ENCODE measurements at regions not wholly inside any gene's neighbourhood (a gene's known extent, or its start where the extent isn't known, plus 50 kb on each side); places are given as distances from the start of the nearest gene placed in this dataset.
"Not testable (repeated sequence)": the region's sequence is repeated elsewhere in the genome, so short reads cannot be mapped to it uniquely, and the experiment has no call there.

DNA sequence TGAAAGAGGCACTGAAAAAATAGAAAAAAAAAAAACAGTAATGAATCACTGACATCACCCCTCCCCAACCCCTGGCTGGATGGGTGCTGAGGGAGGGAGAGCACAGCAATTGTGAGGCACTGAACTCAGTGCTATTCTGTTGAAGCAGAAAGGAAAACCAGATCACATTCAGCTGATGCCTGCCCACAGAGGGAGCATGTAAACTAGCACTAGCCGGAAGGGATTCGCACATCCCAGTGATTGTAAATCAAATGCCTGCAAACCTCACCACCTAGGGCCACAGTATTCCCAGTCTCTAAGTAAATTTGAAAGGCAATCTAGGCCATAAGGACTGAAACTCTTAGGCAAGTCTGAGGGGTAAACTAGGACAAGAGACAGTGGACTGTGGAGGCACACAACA, 772.0 kb upstream of the CCDC179 start:
- ATAC-seq (no peak), DNase-seq (no peak)
- H3K9me3 Mint-ChIP-seq: peaks cover 4% of the 10 kb centered on the region
- no peak overlapping the region for H3K4me3 Mint-ChIP-seq
- no peaks in the 10 kb centered on the region for H3K27me3 Mint-ChIP-seq
- H3K4me1 Mint-ChIP-seq: no peaks in the 10 kb centered on the region
- H3K36me3 Mint-ChIP-seq (ENCODE audit: low read depth): no peaks in the 10 kb centered on the region
- no peak overlapping the region for H3K27ac Mint-ChIP-seq

DNA sequence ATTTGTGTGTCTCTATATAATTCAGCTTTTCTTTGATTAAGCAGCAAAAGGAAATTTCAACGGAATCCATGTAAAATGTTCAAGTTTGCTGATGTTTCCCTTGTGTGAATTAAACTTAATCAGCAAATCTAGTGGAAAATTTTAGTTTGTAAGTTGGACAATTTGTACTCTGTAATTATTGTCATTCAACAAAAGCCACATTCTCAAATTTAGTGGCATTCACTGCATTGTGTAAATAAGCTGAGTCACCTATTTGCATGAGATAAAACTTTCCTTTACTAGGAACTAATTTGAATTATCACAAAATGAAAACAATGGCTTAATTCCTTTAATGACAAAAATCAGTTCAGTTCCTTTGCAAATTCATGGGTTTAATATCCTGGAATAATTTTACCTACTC, 784.2 kb upstream of the CCDC179 start:
- no peak for ATAC-seq
- no peaks in the 10 kb centered on the region for H3K27me3 Mint-ChIP-seq
- H3K27ac Mint-ChIP-seq: no peak overlapping the region
- no peaks in the 10 kb centered on the region for H3K4me1 Mint-ChIP-seq
- peaks cover 25% of the 10 kb centered on the region for H3K9me3 Mint-ChIP-seq
- H3K36me3 Mint-ChIP-seq (ENCODE audit: low read depth): no peaks in the 10 kb centered on the region
- DNase-seq: no peak
- no peak overlapping the region for H3K4me3 Mint-ChIP-seq

DNA sequence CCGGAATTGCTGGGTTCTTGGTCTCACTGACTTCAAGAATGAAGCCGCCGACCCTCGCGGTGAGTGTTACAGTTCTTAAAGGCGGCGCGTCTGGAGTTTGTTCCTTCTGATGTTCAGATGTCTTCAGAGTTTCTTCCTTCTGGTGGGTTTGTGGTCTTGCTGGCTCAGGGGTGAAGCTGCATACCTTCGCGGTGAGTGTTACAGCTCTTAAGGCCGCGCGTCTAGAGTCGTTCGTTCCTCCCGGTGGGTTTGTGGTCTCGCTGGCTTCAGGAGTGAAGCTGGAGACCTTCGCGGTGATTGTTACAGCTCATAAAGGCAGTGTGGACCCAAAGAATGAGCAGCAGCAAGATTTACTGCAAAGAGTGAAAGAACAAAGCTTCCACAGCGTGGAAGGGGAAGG, 792.1 kb upstream of the CCDC179 start:
- ATAC-seq; H3K4me3 Mint-ChIP-seq; H3K27me3 Mint-ChIP-seq; H3K4me1 Mint-ChIP-seq; DNase-seq; H3K36me3 Mint-ChIP-seq (ENCODE audit: low read depth); H3K27ac Mint-ChIP-seq: not testable (repeated sequence)
- peaks cover 15% of the 10 kb centered on the region for H3K9me3 Mint-ChIP-seq

DNA sequence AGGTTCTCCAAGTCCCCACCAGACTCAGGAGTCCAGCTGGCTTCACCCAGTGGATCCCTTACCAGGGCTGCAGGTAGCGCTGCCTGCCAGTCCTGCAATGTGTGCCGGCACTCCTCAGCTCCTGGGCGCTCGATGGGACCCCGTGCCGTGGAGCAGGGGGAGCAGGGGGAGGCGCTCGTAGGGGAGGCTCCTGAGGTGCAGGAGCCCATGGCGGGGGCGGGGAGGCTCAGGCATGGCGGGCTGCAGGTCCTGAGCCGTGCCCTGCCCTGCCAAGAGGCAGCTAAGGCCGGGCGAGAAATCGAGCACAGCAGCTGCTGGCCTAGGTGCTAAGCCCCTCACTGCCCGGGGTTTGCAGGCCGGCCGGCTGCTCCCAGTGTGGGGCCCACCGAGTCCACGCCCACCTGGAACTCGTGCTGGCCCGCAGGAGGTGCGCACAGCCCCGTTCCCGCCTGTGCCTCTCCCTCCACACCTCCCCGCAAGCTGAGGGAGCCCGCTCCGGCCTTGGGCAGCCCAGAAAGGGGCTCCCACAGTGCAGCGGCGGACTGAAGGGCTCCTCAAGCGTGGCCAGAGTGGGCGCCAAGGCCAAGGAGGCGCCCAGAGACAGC, 792.9 kb upstream of the CCDC179 start:
- H3K9me3 Mint-ChIP-seq: peaks cover 7% of the 10 kb centered on the region
- no peak for DNase-seq
- no peaks in the 10 kb centered on the region for H3K4me1 Mint-ChIP-seq
- no peaks in the 10 kb centered on the region for H3K36me3 Mint-ChIP-seq (ENCODE audit: low read depth)
- no peak overlapping the region for H3K4me3 Mint-ChIP-seq
- no peaks in the 10 kb centered on the region for H3K27me3 Mint-ChIP-seq
- no peak overlapping the region for H3K27ac Mint-ChIP-seq
- no peak for ATAC-seq

DNA sequence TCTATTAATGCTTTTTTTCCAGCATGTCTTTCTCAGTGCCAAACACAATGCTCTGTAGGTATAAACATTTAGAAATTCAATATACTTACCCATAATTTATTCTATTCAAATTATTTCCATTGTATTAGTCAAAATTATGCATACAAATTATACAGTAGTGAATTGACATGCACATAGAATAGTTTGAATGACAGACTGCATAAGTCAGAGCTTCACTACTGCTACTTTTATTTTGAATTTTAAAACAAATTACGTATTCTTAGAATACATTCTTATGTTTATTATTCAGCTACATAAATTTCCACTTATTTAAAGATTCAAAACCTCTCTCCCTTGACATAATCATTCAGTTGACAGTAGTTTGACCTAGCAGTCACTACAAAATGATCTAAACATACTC, 808.0 kb upstream of the CCDC179 start:
- no peaks in the 10 kb centered on the region for H3K36me3 Mint-ChIP-seq (ENCODE audit: low read depth)
- H3K4me3 Mint-ChIP-seq: no peak overlapping the region
- H3K9me3 Mint-ChIP-seq: peaks cover 16% of the 10 kb centered on the region
- no peak overlapping the region for H3K27ac Mint-ChIP-seq
- ATAC-seq: no peak
- H3K27me3 Mint-ChIP-seq: no peaks in the 10 kb centered on the region
- DNase-seq: no peak
- no peaks in the 10 kb centered on the region for H3K4me1 Mint-ChIP-seq

DNA sequence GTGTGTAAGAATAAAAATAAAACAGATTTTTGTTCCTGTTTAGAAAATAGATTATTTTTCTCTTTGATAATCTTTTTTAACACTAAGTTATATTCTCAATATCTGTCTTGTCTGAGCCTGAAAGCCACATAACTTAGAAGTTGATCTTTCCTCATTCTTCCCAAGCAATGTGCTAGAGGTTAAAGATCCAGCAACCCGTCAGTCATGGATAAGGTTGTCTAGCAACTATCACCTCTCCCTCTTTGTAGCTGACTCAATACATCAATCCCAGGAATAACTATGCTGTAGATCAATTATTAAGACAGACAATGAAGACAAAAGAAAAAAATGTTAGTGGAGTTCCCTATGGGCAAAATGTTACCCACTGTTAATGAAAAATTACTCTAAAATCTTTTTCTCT, 813.1 kb upstream of the CCDC179 start:
- Mint-ChIP-seq H3K27me3 (no peaks in the 10 kb centered on the region), H3K36me3 (ENCODE audit: low read depth) (no peaks in the 10 kb centered on the region), H3K4me3 (no peak overlapping the region), H3K9me3 (peaks cover 5% of the 10 kb centered on the region), H3K27ac (no peak overlapping the region), H3K4me1 (no peaks in the 10 kb centered on the region)
- no peak for ATAC-seq
- DNase-seq: no peak

DNA sequence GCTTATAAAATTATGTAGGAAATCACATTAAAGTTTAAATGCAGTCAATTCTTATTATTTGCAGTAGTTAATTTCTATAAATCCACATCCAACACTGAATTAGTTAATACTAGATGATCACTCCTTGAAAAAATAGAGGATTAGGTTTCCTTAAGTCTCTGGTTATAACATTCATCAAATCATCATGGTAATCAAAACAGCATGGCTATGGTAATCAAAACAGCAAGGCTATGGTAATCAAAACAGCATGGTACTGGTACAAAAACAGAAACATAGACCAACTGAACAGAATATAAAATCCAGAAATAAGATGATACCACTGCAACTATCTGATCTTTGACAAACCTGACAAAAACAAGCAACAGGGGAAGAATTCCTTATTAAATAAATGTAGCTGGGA, 814.6 kb upstream of the CCDC179 start:
- no peak for DNase-seq
- H3K4me3 Mint-ChIP-seq: no peak overlapping the region
- no peak overlapping the region for H3K27ac Mint-ChIP-seq
- no peak for ATAC-seq
- H3K27me3 Mint-ChIP-seq: no peaks in the 10 kb centered on the region
- H3K4me1 Mint-ChIP-seq: no peaks in the 10 kb centered on the region
- peaks cover 5% of the 10 kb centered on the region for H3K9me3 Mint-ChIP-seq
- no peaks in the 10 kb centered on the region for H3K36me3 Mint-ChIP-seq (ENCODE audit: low read depth)

DNA sequence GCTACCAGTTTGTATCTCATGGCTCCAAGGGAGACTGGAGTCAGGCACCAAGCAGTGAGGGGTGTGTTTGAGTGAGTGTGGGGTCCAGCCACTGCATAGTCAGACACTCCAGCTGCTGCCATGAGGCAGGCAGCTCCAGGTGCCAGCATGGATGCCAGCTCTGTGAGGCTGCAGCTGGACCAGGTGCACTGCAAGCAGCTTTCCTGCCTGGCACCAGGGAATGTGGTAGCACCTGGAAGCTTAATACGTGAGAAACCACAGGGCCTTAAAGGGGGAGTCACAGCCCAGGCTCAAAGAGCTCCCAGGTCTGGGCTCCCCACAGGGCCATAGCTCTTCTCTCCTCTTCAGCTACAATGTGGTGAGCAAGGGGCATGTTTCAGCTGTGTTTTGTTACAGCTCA, 817.8 kb upstream of the LUZP2 start:
- Mint-ChIP-seq H3K9me3 (peaks cover 5% of the 10 kb centered on the region), H3K27me3 (no peaks in the 10 kb centered on the region), H3K4me3 (no peak overlapping the region), H3K27ac (no peak overlapping the region), H3K4me1 (no peaks in the 10 kb centered on the region), H3K36me3 (ENCODE audit: low read depth) (no peaks in the 10 kb centered on the region)
- DNase-seq (no peak), ATAC-seq (no peak)

DNA sequence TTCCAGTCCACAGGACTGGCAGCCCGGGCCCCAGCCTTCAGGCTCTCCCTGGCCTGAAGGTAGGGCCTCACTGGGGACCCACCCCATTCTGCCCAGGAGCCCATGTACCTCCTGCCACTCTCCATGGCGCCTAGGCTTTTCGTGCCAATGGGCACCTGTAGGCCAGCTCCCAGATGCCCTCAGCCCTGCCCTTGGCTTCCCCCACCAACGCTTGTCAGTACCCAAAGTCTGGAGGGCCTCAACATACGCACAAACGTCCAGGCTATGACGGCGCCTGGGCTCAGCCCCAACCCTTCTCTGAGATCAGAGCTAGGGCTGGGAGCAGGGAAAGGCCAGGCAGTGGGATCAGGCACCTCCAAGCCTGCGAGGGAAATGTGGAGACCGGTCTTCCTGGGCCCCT, 816.9 kb upstream of the LUZP2 start:
- DNase-seq (no peak), ATAC-seq (no peak)
- peaks cover 3% of the 10 kb centered on the region for H3K9me3 Mint-ChIP-seq
- no peaks in the 10 kb centered on the region for H3K4me1 Mint-ChIP-seq
- no peak overlapping the region for H3K27ac Mint-ChIP-seq
- H3K36me3 Mint-ChIP-seq (ENCODE audit: low read depth): no peaks in the 10 kb centered on the region
- no peaks in the 10 kb centered on the region for H3K27me3 Mint-ChIP-seq
- no peak overlapping the region for H3K4me3 Mint-ChIP-seq

DNA sequence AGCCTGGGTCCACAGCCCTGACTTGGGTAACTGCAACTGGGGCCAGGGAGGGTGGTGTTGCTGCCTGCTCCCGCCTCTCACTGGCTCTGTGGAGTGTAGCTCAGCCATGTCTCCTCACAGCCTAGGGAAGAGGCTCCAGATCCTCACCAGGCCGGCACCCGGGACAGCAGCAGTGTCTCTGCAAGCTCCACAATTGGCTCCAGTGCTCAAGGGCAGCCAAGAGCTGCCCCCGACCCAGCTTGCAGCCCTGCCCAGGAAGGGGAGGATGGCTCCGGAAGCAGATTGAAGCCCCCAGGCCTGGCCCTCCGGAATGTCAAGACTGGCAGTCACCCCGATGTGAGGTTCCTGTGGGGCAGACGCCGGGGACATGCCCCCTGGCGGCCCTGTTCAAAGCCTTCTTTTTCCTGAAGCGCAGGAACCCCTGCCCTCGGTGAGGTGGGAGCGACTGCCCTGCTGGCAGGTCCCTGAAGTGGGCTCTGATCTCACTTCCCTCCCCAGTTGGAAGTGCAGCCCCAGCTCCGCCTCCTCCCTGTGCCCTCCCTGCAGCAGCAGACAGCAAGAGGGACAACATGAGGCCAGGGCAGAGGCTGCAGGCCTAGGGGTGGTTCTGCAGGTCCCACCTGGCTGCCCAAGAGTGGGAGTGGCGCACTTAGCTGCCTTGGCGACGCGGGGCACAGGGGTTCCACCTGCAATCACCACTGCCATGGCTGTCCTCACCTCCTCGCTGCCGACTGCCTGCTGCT, 816.2 kb upstream of the LUZP2 start:
- DNase-seq (no peak), ATAC-seq (peak; percentile 24)
- no peak overlapping the region for H3K27ac Mint-ChIP-seq
- no peak overlapping the region for H3K4me3 Mint-ChIP-seq
- H3K9me3 Mint-ChIP-seq: no peaks in the 10 kb centered on the region
- H3K36me3 Mint-ChIP-seq (ENCODE audit: low read depth): no peaks in the 10 kb centered on the region
- no peaks in the 10 kb centered on the region for H3K27me3 Mint-ChIP-seq
- H3K4me1 Mint-ChIP-seq: no peaks in the 10 kb centered on the region

DNA sequence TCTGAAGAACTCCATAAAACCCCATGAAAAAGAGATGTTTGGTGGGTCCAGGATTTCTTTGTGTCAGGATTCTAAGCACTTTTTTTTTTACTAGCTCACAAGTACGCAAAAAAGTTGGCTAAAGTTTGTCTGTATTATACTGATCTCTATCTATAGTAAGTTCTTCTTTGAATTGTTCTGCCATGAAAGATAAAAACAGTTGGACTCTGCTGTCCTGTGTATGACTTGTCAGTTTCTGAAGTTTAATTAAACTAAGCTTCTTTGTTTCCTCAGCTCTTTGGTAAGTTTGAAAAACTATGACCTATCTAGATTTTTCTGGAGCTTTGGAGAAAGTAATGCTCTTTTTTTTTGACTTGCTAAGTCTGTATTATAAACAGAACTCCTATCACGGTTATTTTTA, 812.2 kb upstream of the LUZP2 start:
- ATAC-seq (no peak), DNase-seq (no peak)
- Mint-ChIP-seq H3K9me3 (no peaks in the 10 kb centered on the region), H3K27me3 (no peaks in the 10 kb centered on the region), H3K27ac (no peak overlapping the region), H3K4me3 (no peak overlapping the region), H3K36me3 (ENCODE audit: low read depth) (no peaks in the 10 kb centered on the region), H3K4me1 (no peaks in the 10 kb centered on the region)

DNA sequence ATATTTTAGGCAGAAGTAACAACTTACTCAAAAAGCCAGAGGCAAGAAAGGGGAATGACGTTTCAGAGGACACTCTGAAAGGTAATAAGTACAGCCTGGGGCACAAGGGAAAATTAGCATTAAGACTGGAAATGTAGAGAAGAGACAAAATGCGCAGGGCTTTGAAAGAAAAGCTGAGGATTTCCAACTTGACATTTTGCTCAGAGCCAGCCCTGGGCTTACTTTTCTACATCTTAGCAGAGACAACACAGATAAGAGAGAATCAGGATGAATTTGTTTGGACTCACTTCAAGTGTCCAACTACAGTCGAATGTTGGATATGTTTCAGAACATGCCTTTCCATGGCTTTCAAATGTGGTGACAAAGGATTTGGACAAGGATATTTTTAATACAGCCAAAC, 808.9 kb upstream of the LUZP2 start:
- no peak overlapping the region for H3K27ac Mint-ChIP-seq

DNA sequence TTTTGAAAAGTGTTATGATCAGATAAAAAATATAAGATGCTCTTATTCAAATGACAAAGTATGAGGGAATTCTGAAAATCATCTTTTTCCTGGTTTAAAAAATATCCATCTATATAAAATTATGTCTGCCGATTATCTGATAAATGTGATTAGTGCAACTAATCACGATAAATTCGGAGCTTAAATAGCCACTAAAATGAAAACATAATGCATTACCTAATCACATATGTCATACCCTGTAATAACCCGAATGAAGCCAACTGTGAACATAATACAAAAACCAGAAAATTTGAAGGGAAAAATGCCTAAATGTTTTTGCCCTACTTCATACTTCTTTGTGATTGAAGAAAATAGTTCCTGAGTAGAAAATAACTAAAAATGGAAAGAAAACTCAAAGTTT, 808.4 kb upstream of the LUZP2 start:
- ATAC-seq (no peak), DNase-seq (no peak)
- H3K4me3 Mint-ChIP-seq: no peak overlapping the region
- no peaks in the 10 kb centered on the region for H3K27me3 Mint-ChIP-seq
- no peaks in the 10 kb centered on the region for H3K9me3 Mint-ChIP-seq
- no peaks in the 10 kb centered on the region for H3K4me1 Mint-ChIP-seq
- H3K27ac Mint-ChIP-seq: no peak overlapping the region
- H3K36me3 Mint-ChIP-seq (ENCODE audit: low read depth): no peaks in the 10 kb centered on the region

More for the DNA sequence above, 808.9 kb upstream of the LUZP2 start:
- no peaks in the 10 kb centered on the region for H3K27me3 Mint-ChIP-seq
- H3K36me3 Mint-ChIP-seq (ENCODE audit: low read depth): no peaks in the 10 kb centered on the region
- no peaks in the 10 kb centered on the region for H3K9me3 Mint-ChIP-seq
- no peak overlapping the region for H3K4me3 Mint-ChIP-seq
- ATAC-seq (no peak), DNase-seq (no peak)
- no peaks in the 10 kb centered on the region for H3K4me1 Mint-ChIP-seq

DNA sequence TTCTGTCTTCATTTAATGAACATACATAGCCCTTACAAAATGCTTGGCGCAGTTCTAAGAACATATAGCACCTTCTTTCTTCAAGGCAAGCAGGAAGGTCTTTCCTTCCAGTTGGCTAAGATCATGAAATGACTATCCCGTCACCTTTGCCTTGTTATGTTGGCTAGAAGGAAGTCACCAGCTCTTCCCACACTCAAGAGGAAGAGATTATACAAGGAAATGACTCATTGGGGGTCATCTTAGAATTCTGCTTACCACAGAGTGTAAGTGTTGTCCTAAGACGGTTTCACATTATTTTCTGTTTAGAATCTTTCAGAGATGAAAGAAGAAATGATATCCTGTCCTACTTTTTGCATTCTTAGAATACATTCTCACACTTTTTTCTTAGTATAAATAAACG, 808.0 kb upstream of the LUZP2 start:
- Mint-ChIP-seq H3K4me3 (no peak overlapping the region), H3K36me3 (ENCODE audit: low read depth) (no peaks in the 10 kb centered on the region), H3K27me3 (no peaks in the 10 kb centered on the region), H3K27ac (no peak overlapping the region), H3K9me3 (no peaks in the 10 kb centered on the region), H3K4me1 (no peaks in the 10 kb centered on the region)
- ATAC-seq (peak; percentile 33), DNase-seq (no peak)

DNA sequence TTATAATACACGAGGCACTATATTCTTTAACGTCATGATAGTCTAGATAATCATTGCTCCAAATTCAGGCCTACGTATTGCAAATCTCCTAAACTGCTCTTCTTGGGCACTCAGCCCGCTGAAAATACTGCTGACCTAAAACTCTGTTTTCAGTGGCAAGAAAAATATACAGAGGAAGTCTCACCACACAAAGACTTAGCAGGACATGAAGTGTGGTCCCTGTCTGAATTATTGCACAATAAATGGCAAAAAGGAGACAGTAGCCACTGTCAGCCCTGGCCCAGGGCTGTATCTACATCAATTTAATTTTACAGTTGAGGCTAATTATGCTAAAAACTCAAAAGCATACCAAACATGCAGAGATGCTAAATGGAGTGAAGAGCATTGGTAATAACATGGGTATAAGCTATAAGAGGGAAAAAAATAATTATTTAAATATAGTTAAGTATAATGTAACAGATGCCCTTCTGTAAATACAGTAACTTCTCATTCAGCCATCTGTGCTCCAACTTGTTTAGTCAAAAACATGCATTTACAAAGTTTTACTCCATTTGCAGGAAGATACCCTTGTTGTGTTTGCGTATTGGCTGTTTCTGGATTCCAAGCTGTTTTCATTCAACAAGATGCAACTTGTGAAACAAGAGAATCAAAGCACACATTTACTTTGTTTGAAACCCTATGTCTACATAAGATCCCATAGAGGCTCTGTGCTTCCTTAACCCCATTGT, 800.0 kb upstream of the LUZP2 start:
- Mint-ChIP-seq H3K27ac (no peak overlapping the region), H3K4me3 (no peak overlapping the region), H3K9me3 (no peaks in the 10 kb centered on the region)

More for the DNA sequence above, 800.0 kb upstream of the LUZP2 start:
- no peaks in the 10 kb centered on the region for H3K27me3 Mint-ChIP-seq
- ATAC-seq: no peak
- no peaks in the 10 kb centered on the region for H3K36me3 Mint-ChIP-seq (ENCODE audit: low read depth)
- no peak for DNase-seq
- no peaks in the 10 kb centered on the region for H3K4me1 Mint-ChIP-seq
